T-helper 22 cell (primary cell): ENCODE measurements at regions not wholly inside any gene's neighbourhood (a gene's known extent, or its start where the extent isn't known, plus 50 kb on each side); places are given as distances from the start of the nearest gene placed in this dataset.

Experiments used
- DNase-seq: peaks from one replicate; pipeline ENCODE4 v3.0.0-alpha.2; 2020; ENCODE audit warnings: low read depth

GRCh38 chr14:101179691-101180211, 276.2 kb upstream of the RTL1 start:
- no peak for DNase-seq

GRCh38 chr14:101181446-101182313, 278.2 kb upstream of the RTL1 start:
- DNase-seq, result no peak

- no peak for DNase-seq
Observed at GRCh38 chr14:101182476-101182875, 279.0 kb upstream of the RTL1 start.

- no peak for DNase-seq
Observed at GRCh38 chr14:101183376-101184103, 280.0 kb upstream of the RTL1 start.

- no peak for DNase-seq
Observed at GRCh38 chr14:101184104-101184455, 280.6 kb upstream of the RTL1 start.

- no peak for DNase-seq
Observed at GRCh38 chr14:101184572-101184971, 281.1 kb upstream of the RTL1 start.

- DNase-seq, result no peak
Observed at GRCh38 chr14:101185073-101185835, 281.7 kb upstream of the RTL1 start.

- DNase-seq, result no peak
Observed at GRCh38 chr14:101185946-101186345, 282.4 kb upstream of the RTL1 start.

GRCh38 chr14:101186544-101186943, 283.0 kb upstream of the RTL1 start:
- no peak for DNase-seq

- no peak for DNase-seq
Observed at GRCh38 chr14:101186992-101187815, 283.7 kb upstream of the RTL1 start.

GRCh38 chr14:101187816-101188570, 284.5 kb upstream of the RTL1 start:
- no peak for DNase-seq

- no peak for DNase-seq
Observed at GRCh38 chr14:101188571-101188915, 285.0 kb upstream of the RTL1 start.

- no peak for DNase-seq
Observed at GRCh38 chr14:101189266-101189665, 285.7 kb upstream of the RTL1 start.

GRCh38 chr14:101189962-101190560, 286.5 kb upstream of the RTL1 start:
- DNase-seq, result no peak

GRCh38 chr14:101191101-101191720, 287.7 kb upstream of the RTL1 start:
- DNase-seq, result no peak

- no peak for DNase-seq
Observed at GRCh38 chr14:101191721-101192660, 288.5 kb upstream of the RTL1 start.

GRCh38 chr14:101192661-101193000, 289.1 kb upstream of the RTL1 start:
- DNase-seq, result no peak

- no peak for DNase-seq
Observed at GRCh38 chr14:101193106-101193844, 289.8 kb upstream of the RTL1 start.
